ENCODE measurements at regions not wholly inside any gene's neighbourhood (a gene's known extent, or its start where the extent isn't known, plus 50 kb on each side); places are given as distances from the start of the nearest gene placed in this dataset.
"Not testable (repeated sequence)": the region's sequence is repeated elsewhere in the genome, so short reads cannot be mapped to it uniquely, and the experiment has no call there.

DNA sequence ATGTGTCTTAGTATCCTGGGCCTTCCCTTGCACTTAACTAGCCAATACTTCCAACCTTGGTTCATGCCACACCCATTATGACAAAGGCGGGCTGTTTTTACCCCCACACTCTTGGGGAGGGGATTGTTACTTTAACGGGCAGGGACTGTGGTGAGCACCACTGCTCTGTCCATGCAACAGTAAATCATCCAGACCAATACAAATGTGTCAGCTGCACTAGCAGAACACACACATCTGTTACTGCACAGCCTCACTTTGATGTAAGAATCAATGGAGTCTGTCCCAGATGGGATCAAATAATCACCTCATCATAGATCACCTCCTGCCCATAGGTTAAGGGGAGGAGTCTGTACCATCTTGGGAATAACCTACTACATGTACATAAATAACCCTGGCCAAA lies 58.1 kb downstream of the NPAP1 start:
- DNase-seq (ENCODE audit: low read depth), result no peak

DNA sequence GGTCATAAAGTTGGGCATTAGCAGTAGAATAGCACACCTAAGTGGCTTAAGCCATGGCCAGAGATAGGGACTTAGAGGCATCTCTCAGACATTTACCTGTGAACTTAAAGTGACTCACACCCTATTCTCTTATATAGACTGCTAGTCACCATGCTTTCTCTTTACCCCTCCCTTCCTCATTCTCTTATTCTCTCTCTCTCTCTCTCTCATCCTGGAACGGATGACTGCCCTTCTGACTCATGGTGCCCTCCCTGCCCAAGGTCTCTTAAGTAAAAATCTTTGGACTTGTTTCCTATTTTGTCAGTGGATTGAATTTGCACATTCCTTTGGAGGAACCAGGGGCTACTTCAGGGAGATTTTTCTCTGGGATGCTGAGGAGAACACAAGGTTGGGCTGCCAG lies 58.8 kb downstream of the NPAP1 start:
- DNase-seq (ENCODE audit: low read depth), result no peak

DNA sequence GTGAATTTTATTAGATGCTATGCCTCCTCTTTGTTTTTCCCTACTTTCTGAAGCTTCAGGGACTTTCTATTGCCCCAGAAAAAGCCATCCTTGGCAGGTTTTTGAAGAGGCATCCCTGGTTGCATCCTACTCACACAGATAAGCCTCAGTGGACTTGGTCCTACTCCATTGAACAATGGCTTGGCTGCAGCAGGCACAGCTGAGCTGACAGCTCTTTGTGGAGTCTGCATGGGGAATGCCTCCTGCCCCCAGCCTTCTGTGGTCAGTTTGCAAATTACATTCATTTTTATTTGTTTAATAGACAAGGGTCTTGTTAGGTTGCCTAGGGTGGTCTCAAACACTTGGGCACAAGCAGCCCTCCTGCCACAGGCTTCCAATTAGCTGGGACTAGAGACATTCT lies 69.7 kb downstream of the NPAP1 start:
- DNase-seq (ENCODE audit: low read depth), result no peak

DNA sequence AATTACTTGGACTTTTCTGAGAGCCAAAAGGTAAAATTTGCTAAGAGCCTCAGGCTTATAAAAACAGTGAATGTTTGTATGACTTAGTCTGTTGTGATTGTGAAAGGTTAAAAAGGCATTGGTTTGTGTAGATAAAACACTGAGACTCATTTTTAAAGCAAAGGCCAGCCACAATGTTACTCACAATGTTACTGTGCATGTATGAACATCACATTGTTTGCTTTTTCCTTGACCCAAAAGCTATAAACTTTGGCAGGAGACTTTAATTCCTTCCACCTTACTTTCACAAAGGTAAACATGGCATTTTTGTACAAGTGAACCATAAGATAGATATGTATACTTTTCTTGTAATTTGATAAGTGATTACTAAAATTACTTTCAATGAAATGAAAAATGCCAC lies 70.5 kb downstream of the NPAP1 start:
- DNase-seq (ENCODE audit: low read depth), result no peak

DNA sequence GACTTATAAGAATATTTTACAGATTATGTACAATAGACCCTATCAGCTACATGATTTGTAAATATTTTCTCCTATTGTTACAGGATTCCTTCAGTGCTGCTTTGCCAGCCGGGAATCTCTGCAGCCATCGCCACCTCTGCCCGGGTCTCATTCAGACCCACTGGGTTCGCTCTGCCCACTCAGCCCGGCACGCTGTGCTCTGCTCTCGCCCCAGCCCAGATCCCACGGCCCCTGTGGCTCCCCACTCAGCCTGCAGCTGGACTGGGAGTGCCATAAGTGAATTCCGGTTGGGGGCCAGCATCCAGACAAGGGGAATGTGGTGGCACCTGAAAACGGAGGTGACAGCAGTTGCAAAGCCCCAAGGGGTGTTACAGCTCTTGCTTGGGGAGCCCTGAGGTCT lies 71.8 kb downstream of the NPAP1 start:
- DNase-seq (ENCODE audit: low read depth), result no peak

DNA sequence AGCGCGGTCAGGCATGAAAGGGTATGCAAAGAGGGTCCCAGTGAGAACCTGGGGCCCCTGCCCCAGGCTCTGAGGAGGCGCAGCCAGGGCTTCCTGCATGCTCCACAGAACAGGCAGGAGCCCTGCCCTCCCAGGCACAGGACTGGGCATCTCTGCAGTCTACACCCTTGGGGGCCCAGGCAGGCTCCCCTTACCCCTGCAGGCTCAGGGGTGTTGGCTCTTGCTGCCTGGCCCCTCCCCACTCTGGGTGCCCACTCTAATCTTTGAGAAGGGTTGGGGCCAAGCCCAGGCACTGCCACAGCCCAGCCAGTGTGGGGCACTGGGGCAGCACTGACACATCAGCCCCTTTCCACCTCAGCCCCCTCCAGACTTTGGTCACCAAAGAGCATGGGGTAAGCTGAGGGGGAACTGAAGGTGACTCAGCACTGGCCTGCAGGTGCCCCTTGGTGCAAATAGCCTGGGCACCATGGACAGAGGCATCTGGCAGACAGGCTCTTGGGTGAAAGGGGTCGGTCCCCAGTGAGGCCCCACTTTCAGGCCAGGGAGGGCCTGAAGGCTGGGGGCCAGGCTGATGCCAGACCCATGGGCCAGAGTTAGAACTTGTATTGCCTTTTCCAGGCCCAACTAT lies 73.4 kb downstream of the NPAP1 start:
- no peak for DNase-seq (ENCODE audit: low read depth)

DNA sequence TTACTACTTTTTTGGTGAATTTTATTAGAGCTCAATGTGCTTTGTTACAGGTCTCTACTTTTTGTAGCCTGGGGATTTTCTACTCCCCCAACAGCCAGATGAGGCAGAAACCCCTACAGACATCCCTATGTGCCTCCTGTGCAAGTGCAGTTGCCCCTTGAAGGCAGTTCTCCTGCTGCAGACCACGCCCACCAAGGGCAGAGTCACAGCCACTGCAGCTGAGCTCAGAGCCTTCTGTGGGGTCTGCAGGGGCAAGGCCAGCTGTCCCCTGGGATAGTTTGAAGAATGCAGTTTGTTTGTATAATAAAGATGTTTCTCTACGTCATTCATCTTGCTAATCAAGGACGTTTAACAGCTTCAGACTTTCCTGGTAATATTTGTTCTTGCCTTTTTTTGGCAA lies 76.8 kb downstream of the NPAP1 start:
- no peak for DNase-seq (ENCODE audit: low read depth)

DNA sequence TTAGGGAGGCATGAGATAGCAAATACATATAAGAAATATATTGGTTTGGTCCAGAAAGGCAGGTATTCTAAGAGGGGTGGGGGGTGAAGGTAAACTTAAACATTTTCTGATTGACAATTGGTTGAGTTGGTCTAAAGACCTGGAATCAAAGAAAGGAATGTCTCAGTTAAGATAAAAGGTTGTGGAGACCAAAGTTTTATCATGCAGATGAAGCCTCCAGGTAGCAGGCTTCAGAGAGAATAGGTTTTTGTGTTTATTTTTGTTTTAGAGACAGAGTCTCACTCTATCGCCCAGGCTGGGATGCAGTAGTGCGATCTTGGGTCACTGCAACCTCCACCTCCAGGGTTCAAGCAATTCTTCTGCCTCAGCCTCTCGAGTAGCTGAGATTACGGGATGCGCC lies 80.5 kb downstream of the NPAP1 start:
- DNase-seq (ENCODE audit: low read depth), result no peak

DNA sequence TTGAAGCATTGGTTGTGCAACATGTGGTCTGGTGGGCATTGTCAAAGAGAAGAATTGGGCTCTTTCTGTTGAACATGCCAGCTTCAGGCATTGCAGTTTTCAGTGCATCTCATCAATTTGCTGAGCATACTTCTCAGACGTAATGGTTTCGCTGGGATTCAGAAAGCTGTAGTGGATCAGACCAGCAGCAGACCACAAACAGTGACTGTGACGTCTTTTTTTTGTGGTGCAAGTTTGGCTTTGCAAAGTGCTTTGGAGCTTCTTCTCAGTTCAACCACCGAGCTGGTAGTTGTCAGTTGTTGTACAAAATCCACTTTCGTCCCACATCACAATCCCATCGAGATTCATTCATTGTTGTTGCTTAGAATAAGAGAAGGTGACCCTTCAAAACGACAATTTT lies 84.5 kb downstream of the NPAP1 start:
- DNase-seq (ENCODE audit: low read depth), result no peak

DNA sequence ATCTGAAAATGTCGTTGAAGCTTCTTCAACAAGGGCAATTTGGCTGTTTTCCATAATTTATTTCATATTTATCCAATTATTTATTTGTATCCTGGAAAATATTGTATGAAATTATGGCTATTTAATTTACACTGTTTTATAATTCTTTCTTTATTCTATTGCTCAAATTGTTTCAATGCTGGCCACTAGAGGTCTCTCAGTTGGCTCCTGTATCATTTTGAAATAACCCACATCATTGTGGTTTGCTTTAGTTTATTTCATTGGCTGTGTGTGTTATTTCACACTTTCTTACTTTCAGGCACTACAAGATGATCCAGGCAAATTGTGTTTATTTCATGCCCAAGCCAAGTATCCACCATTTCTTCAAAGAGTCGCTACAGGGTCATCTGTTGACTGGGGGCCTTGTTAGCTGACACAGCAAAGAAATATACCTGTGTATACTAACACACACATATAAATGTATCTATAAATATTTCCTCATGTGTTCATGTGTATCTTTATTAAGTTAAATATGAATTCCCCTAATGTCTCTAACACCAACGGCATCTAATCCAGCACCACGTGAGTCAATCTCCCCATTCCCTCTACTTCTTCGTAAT lies 86.2 kb downstream of the NPAP1 start:
- no peak for DNase-seq (ENCODE audit: low read depth)

DNA sequence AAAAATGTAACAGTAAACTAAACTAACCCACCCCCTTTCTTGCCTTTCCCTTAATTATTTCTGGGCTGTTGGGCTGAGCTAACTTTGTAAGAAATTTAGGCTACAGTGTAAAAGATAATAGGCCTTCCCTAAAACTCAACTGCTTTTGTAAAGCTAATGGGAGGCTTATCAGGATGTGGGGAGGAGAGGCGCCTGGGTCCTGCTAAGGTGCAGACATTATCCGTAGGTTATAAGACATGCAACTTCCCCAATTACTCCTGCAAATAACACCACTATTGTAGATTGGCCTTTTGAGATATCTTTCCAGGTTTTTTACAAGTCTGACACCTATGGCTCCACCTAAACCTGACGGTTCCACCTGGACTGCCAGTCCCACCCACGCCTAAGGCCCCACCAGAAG lies 88.3 kb downstream of the NPAP1 start:
- no peak for DNase-seq (ENCODE audit: low read depth)

DNA sequence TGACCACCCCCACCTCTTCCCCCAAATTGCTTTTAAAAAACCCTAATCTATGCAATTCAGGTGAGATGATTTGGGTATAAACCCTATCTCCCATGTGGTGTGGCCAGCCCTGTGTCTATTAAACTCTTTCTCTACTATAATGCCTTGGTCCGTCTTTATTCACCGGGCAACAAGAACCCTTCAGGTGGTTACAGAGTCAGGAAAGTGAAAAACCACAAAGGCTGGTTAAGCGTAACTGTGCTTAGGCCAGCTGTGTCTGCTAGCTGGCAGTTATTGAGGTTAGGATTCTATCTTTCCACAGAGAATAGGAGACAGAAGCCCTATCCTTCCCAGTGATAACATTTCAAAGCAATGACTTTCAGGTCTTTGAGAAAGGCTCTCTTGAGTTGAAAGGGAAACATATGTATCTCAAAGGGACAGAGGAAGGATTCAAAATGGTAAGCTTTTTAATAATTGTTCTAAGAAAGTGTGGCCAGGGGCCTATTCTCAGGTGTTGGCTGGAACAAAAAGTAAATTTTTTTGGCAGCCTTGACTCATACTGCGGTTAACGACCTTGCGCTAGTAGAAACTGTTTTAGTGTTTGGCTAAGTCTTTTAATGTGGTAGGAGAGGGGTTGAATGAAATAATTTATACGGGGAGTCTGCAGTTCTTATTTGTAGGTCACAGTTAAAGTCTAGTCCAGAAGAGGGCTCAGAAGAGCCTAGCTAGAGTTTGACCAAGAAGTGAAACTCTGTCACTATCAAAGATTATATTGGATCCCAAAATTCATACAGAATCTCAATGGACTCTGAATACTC lies 89.0 kb downstream of the NPAP1 start:
- no peak for DNase-seq (ENCODE audit: low read depth)

DNA sequence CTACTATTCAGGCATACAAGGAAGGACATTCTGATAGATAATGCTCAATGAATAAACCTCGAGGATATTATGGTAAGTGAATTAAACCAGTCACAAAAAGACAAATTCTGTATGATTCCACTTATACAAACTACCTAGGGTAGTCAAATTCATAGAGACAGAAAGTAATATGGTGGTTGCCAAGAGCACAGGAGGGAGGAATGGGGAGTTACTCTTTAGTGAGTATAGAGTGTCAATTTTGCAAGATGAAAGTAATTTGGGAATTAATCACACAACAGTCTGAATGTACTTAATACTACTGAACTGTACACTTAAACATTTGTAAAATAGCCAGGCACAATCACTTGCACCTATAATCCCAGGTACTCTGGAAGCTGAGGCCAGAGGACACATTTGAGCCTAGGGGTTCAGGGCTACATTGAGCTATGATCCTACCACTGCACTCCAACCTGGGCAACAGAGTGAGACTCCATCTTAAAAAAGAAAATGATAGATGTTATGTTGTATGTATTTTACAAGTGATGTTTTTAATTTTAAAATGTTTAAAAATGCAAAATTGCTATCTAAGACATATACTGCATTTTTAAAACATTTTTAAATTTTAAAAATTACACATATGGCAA lies 91.0 kb downstream of the NPAP1 start:
- no peak for DNase-seq (ENCODE audit: low read depth)

DNA sequence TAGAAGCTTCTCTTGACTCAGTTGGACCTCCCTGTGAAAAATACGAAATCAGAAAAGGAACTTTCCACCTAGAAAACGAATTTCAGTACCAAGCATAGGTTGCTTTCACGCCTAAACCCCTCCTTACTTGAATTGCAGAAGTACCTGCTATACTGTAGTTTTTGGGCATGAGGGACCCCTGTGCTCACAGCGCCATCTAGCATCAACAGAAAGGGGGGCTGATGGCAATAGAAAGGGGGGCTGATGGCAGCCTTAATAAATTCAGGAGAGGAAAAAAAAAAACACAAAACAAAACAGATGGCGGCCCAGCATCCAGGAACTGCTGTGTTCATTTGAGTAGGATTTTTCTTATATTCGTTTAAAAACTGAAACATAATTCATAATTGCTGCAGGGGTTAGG lies 96.7 kb downstream of the NPAP1 start:
- no peak for DNase-seq (ENCODE audit: low read depth)

DNA sequence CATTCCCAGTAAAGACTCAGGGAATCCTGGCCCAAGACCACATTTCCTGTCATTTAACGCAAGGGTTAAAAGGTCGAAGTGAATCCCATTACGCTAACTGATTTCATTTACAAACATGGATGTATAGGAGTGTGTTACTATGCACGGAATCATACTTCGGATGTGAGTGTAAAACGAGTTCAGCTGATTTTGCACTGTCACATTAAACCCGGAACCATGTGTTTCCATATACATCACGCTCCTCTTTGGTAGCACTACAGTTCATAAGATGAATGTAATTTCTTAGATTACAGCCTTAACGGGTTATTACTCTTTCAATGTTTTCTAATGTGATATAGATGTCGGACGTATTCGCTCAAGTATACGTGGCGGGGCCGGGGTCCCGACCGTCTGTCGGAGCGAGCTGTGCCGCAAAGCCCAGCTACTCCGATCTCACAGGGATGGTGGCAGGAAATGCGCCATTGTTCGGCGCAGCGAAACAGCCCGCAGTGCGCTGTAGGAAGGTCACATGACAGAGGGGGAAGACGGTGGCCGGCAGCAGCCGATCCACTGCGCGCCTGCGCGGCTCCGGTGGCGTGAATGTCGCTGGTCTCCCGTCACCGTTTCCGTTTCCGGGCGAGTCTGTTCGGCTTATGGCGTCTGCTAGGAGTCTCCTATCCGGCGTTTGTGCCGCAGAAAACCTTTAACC lies 97.3 kb downstream of the NPAP1 start:
- DNase-seq (ENCODE audit: low read depth), result peak; percentile 66

DNA sequence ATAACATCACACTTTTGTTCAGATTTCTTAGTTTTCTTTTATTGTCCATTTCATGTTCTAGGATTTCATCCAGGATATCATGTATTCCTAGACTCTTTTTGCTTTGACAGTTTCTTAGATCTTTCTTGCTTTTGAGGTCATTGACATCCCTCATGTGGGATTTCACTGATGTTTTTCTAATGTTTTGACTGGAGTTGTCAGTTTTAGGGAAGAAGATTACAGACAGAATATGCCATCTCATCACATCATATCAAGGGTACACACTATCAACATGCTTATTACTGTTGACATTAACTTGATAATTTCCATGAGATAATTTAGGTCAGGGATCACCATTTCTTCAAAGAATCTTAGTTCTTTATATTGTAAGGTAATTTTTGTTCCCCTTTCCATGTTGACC lies 101.7 kb downstream of the NPAP1 start:
- DNase-seq (ENCODE audit: low read depth), result no peak

DNA sequence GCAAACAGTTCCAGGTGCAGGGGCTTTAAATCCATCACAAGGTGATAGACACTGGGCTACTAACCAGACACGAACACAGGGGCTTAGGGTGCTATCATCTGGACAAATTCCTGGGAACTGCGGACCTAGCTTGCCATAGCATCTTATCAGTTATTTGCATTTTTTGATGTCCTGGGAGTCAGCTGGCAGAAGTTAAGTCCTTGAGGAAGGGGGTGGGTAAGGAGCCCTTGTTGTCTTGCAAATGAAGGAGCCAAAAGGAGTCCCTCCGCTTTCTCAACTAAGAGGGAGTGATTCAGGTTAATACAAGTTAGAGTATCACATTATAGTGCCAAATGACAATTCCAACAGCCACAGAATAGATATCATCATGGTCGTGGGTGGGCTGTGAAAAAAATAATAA lies 108.9 kb downstream of the NPAP1 start:
- DNase-seq (ENCODE audit: low read depth), result no peak

DNA sequence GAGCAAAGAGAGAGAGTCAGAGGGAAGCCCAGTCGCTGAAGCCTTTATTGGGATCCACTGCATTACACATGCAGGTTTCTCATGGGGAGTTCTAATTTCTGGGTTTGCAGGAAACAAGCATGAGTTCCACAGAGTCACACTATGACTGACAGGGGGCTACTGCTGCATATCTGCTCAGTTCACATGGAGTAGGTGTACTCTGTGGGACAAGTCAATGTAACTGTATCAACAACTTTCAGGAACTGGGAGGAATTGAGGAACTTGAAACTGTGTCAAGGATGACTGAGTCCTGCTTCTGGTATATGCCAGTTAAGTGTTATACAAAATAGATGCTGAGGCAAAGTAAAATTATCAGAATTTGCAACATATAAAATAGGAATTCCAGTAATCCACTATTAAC lies 110.8 kb downstream of the NPAP1 start:
- DNase-seq (ENCODE audit: low read depth), result no peak

DNA sequence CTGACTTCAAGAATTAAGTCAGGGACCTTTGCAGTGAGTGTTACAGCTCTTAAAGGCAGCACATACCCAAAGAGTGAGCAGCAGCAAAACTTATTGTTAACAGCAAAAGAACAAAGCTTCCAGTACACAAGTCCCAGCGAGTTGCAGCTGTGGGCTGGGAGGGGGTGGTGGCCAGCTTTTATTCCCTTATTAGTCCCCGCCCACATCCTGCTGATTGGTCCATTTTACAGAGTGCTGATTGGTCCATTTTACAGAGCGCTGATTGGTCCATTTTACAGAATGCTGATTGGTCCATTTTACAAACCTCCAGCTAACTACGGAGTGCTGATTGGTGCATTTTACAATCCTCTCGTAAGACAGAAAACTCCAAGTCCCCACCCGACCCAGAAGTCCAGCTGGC lies 127.0 kb downstream of the NPAP1 start:
- DNase-seq (ENCODE audit: low read depth), result not testable (repeated sequence)

DNA sequence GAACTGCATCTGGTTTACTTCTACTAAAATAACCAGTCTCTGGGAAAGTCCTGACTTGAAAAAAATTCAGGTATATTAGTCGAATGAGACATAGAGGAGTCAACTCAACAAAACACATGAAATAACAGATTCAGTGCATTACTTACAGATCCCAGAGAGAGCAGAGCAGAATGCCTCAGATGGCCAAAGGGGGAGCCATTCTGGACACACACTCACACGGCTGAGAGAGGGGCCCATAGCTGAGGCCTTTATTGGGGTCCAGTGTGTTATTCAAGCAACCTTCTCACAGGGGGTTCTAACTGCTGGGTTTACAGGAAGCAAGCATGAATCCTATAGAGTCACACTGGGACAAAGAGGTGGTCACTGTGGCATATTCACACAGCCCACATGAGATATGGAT lies 135.1 kb upstream of the SNRPN start:
- no peak for DNase-seq (ENCODE audit: low read depth)

DNA sequence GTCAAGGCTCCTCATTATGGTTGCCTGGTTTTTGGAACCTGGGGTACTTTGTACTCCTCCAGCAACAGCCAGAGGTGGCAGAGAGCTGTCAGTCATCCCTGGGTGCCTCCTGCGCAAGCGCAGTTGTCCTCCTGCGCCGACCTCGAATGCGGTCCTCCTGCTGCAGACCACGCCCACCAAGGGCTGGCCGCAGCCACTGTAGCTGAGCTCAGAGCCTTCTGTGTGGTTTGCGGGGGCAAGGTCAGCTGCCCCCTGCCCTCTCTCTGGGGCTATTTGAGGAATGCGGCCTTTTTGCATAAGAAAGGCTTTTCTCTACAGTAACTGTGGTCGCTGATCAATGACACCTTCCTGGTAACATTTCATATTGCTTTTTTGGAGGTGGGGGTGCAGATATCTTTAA lies 131.3 kb upstream of the SNRPN start:
- no peak for DNase-seq (ENCODE audit: low read depth)

DNA sequence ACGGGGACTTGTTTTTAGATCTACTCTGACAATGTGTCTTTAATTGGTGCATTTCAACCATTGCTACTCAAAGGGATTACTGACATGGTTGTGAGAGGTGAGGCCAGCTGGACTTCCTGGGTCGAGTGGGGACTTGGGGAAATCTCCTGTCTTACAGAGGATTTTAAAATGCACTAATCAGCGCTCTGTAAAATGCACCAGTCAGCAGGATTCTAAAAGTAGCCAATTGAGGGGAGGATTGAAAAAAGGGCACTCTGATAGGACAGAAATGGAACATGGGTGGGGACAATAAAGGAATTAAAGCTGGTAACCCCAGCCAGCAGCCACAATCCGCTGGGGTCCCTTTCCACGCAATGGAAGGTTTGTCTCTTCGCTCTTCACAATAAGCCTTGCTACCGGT lies 122.5 kb upstream of the SNRPN start:
- no peak for DNase-seq (ENCODE audit: low read depth)

DNA sequence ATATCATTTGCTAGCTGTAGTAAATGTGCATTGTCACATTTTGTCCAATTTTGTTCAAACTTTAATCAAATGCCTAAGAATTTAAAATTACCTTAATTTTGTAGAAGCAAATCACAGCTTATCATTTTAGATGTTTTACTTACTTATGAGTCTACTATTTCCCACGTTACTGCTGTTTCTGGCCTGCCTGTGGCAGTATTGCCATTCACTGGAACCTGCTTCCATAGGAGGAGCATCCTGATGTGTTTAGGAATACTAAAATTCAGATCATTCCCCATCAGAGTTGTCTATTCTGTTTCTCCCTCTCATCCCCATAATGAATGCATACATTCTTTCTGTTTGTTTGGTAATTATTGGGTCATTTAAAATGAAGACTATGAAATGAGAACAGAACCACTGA lies 119.5 kb upstream of the SNRPN start:
- no peak for DNase-seq (ENCODE audit: low read depth)
